ENCODE measurements at regions not wholly inside any gene's neighbourhood (a gene's known extent, or its start where the extent isn't known, plus 50 kb on each side); places are given as distances from the start of the nearest gene placed in this dataset.
A peak's percentile ranks its signal among the peaks of the same experiment; 100 is the strongest.
"Not testable (repeated sequence)": the region's sequence is repeated elsewhere in the genome, so short reads cannot be mapped to it uniquely, and the experiment has no call there.

- DNase-seq: no peak
- intact Hi-C loops (cut with DNase I): no loop called here
Measured at GRCh38 chr4:9602389-9602914, 158.2 kb downstream of the DEFB131A start.

DNA sequence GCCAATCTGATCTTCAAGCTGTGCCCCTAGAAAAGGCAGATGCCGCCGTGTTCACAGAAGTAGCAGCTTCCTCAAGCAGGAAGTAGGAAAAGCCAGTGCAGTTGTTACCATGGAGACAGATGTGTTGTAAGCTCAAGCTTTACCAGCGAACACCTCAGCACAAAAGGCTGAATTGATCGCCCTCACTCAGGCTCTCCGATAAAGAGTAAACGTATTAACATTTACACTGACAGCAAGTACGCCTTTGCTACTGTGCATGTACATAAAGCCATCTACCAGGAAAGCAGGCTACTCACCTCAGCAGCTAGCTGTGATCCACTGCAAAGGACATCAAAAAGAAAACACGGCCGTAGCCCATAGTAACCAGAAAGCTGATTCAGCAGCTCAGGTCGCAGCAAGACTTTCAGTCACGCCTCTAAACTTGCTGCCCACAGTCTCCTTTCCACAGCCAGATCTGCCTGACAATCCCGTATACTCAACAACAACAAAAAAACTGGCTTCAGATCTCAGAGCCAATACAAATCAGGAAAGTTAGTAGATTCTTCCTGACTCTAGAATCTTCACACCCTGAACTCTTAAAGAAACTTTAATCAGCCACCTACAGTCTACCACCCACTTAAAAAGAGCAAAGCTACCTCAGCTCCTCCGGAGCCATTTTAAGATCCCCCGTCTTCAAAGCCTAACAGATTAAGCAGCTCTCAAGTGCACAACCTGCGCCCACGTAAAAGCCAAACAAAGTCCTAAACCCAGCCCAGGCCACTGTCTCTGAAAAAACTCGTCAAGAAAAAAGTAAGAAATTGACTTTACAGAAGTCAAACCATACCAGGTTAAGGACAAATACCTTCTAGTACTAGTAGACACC, 160.0 kb downstream of the DEFB131A start:
- peak in 1 of 10 donors; percentile 8 for DNase-seq
- intact Hi-C loops (cut with DNase I): not testable (repeated sequence)

- DNase-seq; intact Hi-C loops (cut with DNase I): not testable (repeated sequence)
Measured at GRCh38 chr4:9604893-9605190, 160.6 kb downstream of the DEFB131A start.

DNA sequence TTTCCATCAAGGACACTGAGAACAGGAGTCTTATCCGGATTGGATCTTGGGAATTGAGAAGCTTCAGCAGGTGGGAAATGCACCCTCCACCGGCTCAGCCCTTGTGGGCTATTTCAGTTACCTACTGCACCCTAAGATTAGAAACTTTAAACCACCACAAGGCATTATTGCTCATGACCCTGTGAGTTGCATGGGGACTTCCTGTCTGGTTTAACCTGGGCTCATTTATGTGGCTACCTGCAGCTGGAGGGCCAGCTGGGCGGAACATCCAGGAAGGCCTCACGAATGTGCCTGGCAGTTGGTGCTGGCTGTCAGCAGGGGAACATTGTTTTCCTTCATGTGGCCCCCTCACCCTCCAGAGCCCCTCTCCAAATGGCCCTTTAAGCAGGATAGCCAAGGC, 164.1 kb downstream of the DEFB131A start:
- DNase-seq: no peak
- intact Hi-C loops (cut with DNase I): no loop called here

DNA sequence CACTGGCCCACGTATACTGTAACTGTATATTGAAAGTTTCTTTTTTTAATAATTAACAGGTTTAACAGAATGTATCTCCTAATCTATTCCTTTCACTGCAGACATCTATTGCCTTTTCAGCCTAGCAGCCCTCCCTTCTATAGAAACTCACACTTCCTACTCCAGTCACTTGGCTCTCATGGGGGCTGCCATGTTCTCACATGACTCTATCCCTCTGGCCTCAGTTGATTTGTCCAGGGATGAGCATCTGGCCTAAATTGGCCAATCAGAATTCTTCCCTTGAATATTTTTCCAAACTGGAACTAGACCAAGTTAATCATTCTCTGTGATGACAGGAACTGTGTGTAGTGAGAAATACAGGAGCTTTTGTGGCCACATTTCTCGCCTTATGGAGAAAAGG, 166.1 kb downstream of the DEFB131A start:
- DNase-seq; intact Hi-C loops (cut with DNase I): not testable (repeated sequence)

DNA sequence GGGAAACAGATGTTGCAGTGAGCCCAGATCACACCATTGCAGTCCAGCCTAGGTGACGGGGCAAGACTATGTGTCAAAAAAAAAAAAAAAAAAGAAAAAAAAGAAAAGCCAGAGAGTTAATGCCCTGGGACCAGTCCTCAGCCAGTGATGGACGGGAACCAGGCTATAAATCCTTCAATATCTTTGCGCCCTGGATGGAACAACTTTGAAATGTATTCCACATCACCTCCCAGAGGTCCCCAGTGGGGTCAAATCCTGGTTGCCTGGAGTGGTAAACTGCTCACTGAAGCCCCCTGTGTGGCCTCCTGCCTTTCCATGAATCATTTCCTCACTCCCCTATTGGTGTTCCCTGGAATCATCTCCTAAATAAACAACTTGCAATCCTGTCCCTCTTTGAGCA, 166.9 kb downstream of the DEFB131A start:
- intact Hi-C loops (cut with DNase I): no loop called here

DNA sequence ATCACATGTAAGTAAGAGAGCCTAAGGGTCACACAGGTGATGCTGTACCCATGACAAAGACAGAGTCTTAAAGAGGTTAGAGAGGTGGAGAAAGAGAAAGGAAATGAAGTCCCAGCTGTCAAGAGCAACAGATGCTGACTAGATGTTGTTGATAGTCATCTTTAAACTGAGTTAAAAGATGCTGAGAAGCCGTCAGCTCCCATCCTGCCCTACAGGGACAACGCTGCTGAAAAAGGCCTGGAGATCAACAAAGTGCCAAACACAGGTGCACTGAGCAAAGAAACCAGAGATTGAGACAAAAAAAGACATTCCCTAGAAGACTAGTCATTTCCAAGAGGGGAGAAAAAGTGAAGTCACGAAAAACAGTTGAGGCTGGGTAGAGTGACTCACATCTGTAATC, 145.0 kb upstream of the DRD5 start:
- intact Hi-C loops (cut with DNase I); DNase-seq: not testable (repeated sequence)

More for the DNA sequence above, 166.9 kb downstream of the DEFB131A start:
- DNase-seq: no peak

GRCh38 chr4:9659678-9660077, 121.8 kb upstream of the DRD5 start:
- intact Hi-C loops (cut with DNase I): not testable (repeated sequence)
- DNase-seq: peak in 3 of 10 donors; percentile 8 to 25 (median 17)

GRCh38 chr4:9660955-9661354, 120.5 kb upstream of the DRD5 start:
- intact Hi-C loops (cut with DNase I); DNase-seq: not testable (repeated sequence)

DNA sequence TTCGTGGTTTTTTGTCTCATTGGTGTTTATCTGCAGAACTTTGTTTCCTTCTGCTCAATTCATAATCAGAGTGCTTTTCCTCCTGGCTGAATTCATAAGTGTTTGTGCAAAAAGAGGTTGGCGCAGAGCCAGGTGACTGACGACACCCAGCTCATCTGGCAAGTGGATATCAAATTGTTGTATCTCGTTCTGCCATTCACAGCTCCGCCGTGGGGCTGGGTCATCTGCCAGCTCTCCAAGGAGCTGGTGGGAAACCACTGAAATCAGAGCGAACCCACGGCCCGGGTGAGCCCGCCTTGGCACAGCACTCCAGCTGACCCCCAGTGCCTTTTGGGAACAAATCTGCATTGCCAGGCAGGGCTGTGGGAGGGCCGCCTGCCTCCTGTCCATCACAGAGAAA, 110.7 kb upstream of the DRD5 start:
- intact Hi-C loops (cut with DNase I): not testable (repeated sequence)
- peak in 4 of 10 donors; percentile 19 to 32 (median 23) for DNase-seq

GRCh38 chr4:9677357-9677756, 104.1 kb upstream of the DRD5 start:
- intact Hi-C loops (cut with DNase I); DNase-seq: not testable (repeated sequence)

DNA sequence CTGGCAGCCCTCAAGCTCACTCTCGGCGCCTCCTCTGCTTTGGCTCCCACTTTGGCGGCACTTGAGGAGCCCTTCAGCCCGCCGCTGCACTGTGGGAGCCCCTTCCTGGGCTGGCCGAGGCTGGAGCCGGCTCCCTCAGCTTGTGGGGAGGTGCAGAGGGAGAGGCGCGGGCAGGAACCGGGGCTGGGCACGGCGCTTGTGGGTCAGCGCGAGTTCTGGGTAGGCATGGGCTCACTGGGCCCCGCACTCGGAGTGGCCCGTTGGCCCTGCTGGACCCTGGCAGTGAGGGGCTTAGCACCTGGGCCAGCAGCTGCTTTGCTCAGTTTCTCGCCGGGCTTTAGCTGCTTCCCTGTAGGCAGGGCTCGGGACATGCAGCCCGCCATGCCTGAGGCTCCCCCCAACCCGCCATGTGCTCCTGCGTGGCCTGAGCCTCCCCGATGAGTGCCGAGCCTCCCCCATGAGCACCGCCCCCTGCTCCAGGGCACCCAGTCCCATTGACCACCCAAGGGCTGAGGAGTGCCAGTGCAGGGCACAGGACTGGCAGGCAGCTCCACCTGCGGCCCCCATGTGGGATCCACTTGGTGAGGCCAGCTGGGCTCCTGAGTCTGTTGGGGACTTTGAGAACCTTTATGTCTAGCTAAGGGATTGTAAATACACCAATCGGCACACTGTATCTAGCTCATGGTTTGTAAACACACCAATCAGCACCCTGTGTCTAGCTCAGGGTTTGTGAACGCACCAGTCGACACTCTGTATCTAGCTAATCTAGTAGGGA, 101.5 kb upstream of the DRD5 start:
- peak in 1 of 10 donors; percentile 73 for DNase-seq
- intact Hi-C loops (cut with DNase I): no loop called here

DNA sequence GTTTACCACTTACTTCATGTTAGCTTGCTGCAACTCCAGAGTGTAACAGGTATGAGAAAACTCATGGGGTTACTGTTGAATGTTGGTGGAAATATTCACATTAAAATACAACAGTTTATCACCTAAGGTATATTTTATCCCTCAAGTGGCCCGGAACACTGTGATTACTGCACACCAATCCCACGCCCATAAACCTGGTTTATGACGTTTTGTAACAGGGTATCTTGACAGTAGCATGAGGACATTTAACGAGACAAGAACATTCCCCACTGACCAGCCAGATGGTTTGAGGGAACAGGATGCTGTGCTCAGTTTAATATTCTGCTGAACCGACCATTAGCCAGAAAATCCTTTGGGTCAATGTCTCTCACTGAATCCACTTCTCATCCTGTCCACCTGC, 98.3 kb upstream of the DRD5 start:
- DNase-seq; intact Hi-C loops (cut with DNase I): not testable (repeated sequence)

- intact Hi-C loops (cut with DNase I): not testable (repeated sequence)
- peak in 1 of 10 donors; percentile 49 for DNase-seq
Measured at GRCh38 chr4:9685016-9685415, 96.4 kb upstream of the DRD5 start.

- intact Hi-C loops (cut with DNase I): no loop called here
- no peak for DNase-seq
Measured at GRCh38 chr4:9685692-9686091, 95.7 kb upstream of the DRD5 start.

DNA sequence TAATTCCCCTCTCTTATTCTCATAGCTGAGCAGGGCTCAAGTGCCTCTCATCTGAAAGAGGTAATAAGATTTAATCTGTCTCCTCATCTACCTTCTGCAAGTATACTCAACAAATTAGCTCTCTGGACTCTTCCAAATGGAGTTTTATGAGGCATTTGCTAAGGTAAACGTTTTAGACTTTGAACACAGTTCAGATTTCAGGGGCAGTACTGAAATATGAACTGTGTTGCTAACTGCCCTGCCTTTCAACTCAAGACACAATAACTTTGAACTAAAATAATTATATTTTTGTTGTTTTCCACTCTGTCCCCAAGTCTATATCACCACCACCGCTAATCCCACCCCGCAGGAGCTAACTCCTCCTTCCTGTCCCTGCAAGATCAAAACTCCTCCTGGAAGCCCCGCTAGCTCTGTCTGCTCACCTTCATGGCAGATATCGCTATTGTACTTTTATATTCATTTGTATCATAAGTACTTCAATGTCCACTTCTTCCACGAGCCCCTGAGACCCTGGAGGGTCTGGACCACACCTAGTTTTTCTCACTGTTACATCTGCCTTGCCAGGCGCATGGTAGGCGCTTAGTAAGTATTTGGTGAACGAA, 90.7 kb upstream of the DRD5 start:
- DNase-seq: peak in 1 of 10 donors; percentile 30
- intact Hi-C loops (cut with DNase I): not testable (repeated sequence)

DNA sequence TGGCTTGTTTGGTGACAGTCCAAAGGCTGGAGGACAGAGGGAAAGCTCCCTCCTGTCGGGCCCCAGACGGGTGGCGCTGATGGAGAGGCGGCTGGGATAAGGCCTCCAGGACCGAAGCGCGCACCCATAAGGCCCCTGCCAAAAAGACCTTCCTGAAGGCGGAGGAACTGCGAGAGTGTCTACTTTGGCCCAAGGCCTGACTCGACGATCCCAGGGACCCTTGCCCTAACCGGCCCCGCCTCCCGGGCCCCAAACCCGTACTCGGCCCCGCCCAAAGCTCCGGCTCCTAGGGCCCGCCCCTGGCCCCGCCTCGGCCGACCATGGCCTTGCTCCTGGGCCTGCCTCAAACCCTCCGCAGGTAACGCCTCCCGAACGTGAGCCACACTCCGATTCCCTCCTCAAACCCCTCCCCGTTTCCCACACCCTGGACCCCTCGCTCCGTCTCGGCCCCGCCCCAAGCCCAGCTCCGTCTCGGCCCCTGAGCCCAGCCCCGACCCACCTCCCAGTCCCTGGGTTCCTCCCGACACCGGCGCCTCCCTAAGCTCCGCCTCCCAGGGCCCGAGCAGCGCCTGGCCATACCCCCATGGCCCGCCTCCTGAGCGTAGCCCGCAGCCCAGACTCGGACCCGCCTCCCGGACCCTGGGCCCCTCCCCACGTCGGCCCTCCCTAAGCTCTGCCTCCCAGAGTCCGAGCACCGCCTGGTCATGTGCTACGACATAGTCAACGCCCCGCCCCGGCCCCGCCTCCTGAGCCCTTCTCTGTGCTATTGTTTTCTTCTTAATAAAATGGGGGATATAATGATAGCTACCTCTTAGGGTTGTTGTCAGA, 90.0 kb upstream of the DRD5 start:
- intact Hi-C loops (cut with DNase I): no loop called here
- peak; percentile 92 to 100 (median 96) for DNase-seq

DNA sequence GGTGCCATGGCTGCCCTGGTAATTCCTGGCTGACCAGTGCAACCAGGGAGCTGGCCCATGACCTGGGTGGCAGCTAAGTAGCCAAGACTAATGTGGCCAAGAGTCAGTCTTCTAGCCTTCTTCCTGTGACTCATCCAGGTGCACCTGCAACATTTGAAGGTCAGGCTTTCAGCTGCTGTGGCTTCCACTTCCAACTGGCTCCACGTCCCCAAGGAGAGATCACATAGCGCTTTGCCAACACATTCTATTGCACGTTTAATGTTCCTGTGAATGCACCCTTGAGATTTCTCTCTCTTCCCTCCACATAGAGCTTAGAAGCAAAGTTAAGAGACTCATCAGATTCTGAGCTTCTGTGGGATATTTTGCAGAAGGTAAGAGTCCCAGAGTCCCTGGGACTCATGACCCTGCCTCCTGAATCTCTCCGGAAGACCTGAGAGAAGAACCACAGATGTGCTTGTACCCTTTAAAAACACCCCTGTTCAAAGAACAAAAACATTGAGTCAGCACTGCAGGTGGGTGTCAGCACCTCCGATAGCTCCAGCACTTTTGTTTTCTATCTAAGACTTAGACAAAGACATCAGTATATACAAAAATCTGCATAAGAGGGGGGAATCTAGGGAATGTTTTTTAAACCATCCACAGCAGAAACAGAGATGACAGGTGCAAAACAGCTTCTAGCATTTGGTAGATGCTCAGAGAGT, 88.5 kb upstream of the DRD5 start:
- DNase-seq: peak in 1 of 10 donors; percentile 25
- intact Hi-C loops (cut with DNase I): not testable (repeated sequence)

- DNase-seq: peak in 1 of 10 donors; percentile 35
- intact Hi-C loops (cut with DNase I): not testable (repeated sequence)
Measured at GRCh38 chr4:9694403-9694802, 87.0 kb upstream of the DRD5 start.

Data from posterior cingulate gyrus (tissue), 11 donors.